ENCODE measurements at regions not wholly inside any gene's neighbourhood (a gene's known extent, or its start where the extent isn't known, plus 50 kb on each side); places are given as distances from the start of the nearest gene placed in this dataset.
"Not testable (repeated sequence)": the region's sequence is repeated elsewhere in the genome, so short reads cannot be mapped to it uniquely, and the experiment has no call there.

DNA sequence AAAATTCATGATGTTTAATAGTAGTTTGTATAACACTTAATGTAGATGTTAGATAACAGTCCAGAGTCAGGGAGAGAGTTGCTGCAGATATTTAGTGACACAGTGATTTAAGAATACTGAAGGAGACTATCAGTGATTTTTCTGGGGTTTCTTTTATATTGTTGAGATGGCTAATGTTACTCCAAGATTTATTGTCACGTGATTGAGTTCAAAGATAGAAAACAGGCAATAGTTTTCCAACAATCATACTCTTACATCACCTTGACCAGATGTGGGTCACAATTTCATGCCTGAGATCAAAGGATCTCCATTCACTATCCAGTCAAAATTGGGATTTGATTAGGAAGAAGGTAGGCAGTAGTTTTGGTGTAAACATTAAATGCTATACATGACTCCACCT, 580.0 kb upstream of the ARRDC3 start:
- no peak for DNase-seq

DNA sequence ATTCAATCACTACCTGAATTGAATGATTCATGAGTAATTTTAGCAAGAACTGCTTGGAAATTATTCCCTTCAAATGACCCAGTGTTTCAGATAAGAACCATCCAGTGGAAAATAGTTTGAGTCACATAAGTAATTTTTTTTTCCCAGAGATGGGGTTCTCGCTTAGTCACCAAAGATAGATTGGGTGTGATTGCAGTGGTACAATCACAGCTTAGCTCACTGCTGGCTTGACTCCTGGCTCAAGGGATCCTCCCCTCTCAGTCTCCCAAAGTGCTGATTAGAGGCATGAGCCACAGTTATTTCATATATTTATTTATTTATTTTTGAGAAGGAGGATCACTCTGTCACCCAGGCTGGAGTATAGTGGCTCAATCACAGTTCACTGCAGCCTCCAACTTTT, 574.5 kb upstream of the ARRDC3 start:
- no peak for DNase-seq

DNA sequence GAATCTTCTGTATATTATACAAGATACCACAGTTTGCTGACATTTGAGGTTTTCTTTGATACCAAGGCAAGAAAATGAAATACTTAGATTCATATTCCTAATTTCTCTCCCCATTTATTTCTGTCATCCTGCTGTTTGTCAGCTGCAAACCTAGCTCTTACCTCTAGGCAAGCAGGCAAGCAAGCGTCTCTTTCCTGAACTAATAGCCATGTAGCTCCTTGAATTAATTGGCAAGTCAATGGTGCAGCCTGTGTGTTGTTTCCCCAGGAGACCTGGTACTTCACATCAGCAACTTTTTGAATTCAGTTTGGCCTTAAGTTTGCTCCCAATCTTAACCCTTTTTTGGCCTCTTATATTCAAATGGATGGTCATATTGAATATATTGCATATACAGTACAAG, 573.6 kb upstream of the ARRDC3 start:
- DNase-seq = no peak

DNA sequence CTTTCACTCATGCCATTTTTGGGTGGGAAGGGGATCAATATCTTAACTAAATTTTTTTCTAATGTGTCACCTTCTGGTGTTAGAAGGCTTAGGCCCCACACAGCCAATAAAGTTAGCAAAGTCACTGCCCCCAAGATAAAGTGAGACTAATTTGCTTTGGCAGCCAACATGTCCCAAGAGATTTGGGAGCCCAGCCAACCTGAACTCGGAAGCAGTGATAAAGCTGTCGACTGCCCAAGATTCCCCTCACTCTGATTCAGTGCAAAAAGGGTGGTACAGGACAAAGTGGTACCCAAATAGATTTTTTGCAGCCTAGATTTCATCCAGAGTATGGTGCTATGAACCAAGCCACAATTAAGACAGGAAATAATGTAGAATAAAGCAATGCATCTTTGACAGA, 572.5 kb upstream of the ARRDC3 start:
- no peak for DNase-seq

DNA sequence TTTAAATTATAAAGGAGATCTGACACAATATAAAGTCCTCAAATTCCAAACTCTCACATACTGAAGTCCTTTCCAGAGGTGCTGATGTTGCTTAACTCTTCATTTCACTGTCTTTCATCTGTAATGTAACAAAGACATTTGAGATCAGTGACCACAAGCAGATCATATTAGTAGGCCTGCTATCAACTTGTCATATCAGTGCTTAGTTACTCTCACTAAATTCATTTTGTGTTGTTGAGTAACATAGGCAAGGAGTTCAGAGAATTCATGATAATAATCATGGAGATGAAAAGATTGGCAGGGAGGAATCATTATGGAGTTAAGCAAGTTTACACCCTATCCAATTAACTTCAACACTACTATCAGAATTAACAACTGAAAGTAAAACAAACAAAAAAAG, 571.0 kb upstream of the ARRDC3 start:
- no peak for DNase-seq

DNA sequence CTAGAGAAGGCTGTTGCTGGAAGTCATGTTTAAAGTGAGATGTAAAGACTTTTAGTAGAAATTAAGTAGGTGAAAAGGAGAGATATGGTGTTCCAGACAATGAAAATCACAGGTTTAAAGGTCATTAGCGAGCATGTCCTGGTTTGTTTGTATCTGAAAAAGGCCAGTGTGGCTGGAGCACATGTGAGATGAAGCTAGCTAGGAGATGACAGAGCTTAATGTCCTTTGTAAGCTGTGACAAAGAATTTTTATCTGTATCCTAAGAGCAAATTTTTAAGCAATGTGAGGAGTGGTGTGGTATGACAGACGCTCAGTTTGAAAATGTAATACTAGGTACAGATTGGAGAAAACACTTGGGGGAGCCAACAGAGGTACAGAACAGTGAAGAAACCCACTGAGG, 567.2 kb upstream of the ARRDC3 start:
- DNase-seq = no peak

DNA sequence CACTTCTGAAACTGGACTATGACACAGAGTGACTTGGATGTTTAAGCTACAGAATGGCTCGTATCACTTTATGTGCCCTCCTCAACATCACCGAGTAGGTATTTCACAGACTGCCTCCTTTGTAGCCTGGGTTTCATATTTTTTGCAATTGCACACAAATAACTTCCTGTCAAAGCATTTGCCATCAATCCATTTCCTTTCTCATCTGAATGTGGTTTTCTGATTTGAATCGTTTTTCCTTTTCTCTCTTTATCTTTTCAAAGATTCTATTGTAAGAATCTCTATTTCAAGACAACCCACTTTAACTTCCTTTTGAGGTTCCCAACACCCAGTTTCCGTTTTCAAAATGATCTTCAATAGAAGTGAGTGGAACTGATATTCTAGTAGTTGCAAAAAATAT, 563.8 kb upstream of the ARRDC3 start:
- DNase-seq = no peak

DNA sequence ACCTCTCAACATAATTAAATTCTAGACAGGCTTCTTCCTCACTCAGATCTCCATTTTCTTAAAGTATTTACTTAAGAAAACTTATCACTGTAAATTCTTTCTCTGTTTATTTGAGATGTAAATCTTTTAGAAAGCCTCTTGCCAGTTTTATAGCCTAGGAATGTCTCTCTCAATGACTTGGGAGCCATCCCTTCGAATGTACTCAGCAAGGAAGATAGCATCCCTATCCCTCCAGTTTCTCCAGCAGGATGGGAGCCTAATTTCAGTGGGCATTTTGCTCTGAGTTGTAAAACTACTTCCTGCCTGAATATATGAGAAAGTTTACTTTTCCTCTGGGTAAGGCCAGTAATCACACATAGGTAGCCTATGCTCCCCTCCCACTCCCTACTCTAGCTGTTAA, 558.5 kb upstream of the ARRDC3 start:
- DNase-seq = no peak

DNA sequence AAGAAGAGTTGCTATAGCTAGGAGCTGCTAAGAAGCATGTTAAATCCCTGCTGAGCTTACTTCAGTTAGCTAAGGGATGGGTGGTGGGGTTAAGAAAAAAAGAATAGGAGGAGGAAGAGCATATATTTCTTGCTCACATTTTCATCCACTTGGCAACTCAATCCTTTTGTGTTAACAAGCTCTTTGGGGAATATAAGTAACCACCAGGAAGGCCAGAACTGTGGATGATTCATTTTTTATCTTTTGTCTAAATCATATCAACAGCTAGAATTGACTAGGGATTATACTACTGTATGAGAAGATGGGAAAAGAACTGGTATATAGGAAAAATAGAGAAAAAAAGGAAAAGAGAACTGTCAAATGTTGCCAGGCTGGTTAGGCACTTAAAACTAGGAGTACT, 555.3 kb upstream of the ARRDC3 start:
- no peak for DNase-seq

DNA sequence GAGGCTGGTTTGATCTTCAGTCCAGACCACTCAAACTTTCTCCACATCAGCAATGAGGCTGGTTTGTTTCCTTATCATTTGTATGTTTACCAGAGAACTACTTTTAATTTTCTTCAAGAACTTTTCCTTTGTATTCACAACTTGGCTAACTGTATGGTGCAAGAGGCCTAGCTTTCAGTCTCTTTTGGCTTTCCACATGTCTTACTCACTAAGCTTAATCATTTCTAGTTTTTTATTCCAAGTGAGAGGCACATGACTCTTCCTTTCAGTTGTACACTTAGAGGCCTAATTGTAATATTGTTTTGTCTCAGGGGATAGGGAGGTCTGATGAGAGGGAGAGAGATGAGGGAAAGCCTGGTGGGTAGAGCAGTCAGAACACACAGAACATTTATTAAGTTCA, 554.0 kb upstream of the ARRDC3 start:
- DNase-seq = no peak

DNA sequence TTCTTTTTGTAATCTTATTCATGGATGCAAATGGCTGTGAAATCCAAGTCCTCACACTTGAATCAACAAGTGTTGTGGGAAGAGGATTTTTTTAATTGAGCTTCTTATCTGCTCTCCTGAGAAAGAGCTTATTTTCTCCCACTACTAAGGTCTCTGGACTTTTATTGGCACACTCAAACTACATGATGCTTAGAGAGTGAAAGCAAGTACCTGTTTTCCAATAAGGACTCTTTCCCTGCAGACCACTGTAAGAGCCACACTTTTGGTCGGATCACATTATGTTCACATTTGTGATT, 546.4 kb upstream of the ARRDC3 start:
- DNase-seq = no peak

DNA sequence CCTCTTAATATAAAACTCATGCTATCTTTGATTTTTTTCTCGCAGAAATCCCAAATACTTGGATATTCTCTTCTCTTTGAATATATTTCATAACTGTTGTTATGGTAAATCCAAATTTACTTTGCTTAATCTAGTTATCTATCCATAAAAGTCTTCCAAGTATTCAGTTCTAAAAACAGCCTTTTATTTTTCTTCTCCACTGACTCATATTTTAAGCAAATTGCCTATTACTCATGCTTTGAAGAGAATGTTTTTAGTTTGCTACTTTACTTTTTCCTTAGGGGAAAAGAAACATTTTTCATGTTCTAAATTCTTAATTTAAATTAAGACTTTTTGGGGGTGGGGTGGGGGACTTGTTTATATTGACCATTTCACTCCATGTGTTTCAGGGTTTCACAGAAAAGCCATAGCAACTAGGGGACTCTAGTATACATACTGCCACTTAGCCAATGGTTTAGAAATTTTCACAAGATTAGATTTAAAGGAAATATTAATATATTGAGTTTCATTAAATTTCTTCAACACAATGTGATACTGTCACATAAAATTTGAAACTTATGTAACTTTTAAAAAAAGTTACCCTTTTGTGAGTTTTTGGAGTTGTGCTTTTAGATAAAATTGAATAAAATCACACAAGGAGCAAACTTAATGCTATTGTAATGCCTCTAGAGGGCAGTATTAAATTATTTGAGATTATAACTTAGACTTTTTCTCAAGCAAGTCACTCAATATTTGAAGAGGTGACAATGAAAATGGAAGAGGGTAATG, 545.8 kb upstream of the ARRDC3 start:
- DNase-seq = no peak

DNA sequence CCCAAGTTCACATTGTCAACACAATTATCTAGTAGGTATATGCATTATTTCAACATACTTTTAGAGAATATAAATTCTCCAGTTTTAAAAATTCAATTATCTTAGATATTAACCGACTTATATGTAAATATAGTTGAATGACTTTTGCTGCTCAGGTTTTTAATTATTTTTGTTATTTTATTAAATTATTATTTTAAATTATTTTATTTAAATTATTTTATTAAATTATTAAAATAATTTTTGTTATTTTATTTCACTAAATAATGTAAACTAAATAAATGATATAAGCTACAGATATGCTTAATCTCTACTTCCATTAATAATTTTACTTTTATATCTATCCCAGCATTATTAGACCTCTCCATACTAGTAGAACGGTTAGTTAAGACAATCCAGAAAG, 544.3 kb upstream of the ARRDC3 start:
- no peak for DNase-seq

DNA sequence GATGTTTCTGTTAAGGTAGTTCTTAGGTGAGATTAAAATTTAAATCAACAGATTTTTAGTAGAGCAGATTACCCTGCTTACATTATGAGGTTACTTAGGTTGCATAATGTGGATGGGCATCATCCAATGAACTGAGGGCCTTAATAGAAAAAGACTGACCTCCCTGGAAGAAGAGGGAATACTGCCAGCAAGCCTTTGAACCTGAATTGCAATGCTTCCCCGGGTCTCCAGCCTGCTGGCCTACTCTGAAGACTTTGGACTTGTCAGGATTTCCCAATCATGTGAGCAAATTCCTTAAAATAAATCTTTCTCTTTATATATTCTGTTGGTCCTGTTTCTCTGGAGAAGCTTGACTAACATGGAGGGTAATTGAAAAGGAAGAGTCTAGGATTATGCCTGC, 542.1 kb upstream of the ARRDC3 start:
- no peak for DNase-seq

DNA sequence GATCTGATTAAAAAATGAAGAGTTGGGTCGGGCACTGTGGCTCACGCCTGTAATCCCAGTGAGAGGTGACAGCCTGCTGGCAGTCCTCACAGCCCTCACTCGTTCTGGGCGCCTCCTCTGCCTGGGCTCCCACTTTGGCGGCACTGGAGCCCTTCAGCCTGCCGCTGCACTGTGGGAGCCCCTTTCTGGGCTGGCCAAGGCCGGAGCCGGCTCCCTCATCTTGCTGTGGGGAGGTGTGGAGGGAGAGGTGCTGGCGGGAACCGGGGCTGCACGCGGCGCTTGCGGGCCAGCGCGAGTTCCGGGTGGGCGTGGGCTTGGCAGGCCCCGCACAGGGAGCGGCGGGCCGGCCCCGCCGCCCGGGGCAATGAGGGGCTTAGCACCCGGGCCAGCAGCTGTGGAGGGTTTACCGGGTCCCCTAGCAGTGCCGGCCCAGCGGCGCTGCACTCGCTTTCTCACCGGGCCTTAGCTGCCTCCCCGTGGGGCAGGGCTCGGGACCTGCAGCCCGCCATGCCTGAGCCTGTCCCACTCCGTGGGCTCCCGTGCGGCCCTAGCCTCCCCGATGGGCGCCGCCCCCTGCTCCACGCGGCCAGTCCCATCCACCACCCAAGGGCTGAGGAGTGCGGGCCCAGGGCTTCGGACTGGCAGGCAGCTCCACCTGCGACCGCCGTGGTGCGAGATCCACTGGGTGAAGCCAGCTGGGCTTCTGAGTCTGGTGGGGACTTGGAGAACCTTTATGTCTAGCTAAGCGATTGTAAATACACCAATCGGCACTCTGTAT, 534.1 kb upstream of the ARRDC3 start:
- not testable (repeated sequence) for DNase-seq

DNA sequence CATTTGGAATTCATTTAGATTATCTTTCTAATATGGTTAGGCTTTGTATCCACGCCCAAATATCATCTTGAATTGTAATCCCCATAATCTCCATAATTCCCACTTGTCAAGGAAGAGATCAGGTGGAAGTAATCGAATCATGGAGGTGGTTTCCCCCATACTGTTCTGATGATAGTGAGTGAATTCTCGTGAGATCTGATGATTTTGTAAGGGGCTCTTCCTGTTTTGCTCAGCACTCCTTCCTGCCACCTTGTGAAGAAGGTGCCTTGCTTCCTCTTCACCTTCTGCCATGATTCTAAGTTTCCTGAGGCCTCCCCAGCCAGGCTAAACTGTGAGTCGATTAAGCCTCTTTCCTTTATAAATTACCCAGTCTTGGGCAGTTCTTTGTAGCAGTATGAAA, 527.5 kb upstream of the ARRDC3 start:
- DNase-seq = no peak

DNA sequence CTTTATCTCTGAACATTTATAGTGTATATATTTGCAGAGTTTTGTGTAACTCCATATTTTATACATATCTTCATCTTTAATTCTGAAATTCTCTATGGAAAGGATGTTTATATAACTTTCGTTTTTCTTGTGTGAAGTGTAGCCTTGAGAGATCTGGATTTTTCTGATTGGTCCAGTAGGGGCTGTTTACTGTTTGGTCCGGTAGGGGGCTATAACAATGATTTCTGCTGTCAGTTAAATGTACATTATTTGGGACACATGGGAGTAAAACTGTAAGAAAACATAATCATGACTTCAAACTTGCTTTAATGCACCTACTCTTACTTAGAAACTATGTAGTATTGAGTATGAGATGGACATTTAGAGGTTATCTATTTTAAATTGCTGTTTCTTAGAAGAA, 527.1 kb upstream of the ARRDC3 start:
- DNase-seq = no peak

DNA sequence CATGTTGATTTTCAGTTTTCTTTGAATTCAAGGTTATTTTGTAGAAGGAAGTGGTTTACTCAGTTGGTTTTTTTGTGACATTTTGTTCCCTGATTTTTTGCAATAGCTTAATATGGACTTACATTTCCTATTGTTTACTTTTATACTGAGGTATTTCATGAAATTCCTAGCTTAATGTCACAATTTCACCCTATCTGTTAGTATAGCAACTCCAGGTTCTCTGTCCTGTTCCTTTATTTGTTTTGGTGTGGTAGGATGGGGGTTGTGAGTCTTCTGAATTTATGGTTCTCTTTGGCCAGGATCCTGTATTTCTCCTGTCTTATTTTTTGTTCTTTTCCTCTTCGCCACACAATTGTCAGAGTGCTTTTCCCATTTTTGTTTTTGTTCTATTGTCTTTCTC, 523.4 kb upstream of the ARRDC3 start:
- DNase-seq = no peak

DNA sequence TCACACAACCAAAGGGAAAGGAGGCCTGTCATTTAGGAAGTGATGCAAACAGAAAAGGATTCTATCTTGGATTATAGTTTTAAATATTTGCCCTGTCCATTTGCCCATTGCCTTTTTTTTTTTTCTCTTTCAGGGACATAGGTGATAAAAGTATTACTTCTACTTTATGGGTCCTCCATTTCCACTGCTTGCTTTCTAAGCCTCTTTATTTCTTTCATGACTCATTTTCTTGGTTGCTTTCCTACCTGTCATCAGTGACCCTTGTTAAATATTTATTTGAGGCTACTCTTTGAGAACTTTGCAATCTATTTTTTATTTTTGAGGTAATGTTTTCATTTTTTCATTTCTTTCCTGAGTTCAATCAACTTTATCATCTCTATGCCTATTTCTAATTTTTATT, 522.9 kb upstream of the ARRDC3 start:
- no peak for DNase-seq

DNA sequence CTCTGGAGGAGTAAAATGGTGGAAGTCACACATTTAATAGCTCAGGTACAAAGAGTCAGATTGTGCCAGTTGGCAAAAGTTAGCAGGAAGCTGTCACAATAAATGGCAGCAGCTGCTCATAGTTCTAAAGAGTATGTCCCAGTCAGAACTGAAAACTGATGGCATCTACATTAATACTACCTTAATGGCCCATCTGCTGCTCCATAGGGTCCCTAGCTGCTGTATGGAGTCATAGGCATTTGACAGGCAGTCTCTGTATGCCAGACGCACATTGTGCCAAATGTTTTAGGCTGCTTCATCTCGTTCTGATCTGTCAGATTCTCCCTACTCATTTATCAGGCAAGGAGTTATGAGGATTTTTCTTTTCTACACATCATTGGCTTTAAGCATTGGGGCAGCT, 515.8 kb upstream of the ARRDC3 start:
- DNase-seq = no peak

DNA sequence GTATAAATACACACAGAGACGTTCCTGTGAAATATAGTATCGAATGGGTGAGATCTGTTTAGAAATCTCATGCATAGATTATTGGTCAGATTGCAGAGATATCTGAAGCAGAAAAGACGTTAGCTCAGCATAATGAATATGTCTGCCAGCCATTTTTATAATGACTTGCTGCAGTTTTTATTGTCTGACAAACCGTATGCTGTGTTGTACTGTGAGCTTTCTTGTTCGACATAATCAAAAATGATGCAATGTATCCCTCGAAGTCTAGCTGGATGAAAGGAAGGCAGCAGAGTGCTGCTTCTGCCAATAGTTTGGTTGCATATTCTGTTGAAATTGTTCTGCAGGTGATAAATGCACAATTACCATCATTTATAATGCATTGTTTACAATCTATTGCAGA, 514.9 kb upstream of the ARRDC3 start:
- DNase-seq = no peak

DNA sequence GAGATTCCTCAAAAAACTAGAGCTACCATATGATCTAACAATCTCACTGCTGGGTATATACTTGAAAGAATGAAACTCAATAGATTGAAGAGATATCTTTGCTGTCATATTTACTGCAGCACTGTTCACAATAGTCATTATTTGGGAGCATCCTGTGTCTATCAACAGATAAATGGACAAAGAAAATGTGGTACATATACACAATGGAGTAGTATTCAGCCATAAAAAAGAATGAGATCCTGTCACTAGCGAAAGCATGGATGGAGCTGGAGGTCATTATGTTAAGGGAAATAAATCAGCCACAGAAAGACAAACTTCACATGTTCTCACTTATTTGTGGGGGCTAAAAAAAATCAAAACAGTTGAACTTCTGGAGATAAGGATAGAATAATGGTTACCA, 505.7 kb upstream of the ARRDC3 start:
- DNase-seq = no peak

DNA sequence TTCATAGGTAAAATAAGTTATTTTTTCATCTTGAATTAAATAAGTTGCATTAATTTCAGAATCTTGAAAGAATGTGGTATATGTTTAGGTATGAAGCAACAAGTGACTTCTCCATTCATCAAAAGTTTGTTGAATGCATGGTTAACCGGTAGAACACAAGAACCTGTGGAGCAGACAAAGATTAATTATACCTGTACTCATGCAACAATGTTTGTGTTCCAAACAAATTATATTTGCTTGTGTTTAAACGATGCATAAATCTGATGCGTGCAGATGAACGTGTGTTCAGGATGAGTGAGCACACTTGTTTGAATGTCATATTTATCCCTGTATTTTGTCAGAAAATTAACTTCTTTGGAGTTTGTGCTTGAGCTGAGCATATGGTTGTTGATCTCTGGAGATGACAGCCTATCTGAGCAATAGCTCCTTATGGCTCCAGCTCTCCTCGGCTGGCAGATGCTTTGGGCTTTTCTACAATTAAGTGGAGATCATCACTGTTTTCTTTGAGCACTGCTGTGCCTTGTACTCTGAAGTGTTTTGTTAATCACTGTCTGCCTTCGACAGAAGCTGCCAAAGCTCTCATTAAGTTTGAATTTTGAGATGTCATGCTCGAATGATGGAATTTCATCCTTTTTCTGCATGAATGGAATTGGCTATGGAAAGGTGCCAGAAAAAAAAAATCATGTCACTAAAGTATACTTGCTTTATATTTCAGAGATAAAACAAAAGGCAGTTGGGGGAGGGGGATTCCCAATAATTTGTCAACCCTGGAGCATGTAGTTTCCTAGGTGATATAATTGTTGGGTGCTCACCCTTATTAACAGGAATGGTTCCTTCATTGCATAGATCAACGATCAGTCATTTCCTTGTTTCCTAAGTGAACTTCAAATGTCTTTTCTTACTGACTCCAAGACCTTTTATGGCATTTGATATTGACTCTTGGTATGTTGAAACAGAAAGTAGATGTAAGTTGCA, 502.5 kb upstream of the ARRDC3 start:
- no peak for DNase-seq

DNA sequence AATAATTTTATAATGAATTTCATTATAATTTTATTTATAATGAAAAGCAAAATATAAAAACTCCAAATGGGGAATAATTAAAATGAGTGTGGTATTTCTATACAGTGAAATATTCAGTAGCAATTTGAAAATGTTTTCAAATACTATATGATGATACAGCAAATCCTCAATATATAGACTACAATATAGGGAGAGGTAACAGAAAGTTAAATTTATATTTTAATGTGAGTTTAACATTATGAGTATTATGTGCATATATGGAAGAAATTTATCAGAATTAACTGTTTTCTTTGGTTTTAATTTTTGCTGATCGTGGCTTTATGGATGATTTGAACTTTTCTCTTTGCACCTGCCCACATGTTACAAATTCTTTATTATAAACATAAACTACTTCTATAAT, 500.9 kb upstream of the ARRDC3 start:
- no peak for DNase-seq

Measured in inflammatory macrophage (primary cell).